GM12873 (cell line): ENCODE measurements at regions not wholly inside any gene's neighbourhood (a gene's known extent, or its start where the extent isn't known, plus 50 kb on each side); places are given as distances from the start of the nearest gene placed in this dataset.

Source experiments
- TF ChIP-seq, protein P1 (sequence below): IDR thresholded peaks from 2 replicates; pipeline ENCODE4 v1.5.1; 2012; ENCODE audit warnings: low read depth, mild to moderate bottlenecking, moderate library complexity, low read length, control low read depth; ENCODE audit not compliant: insufficient read depth; ENCODE audit errors: missing control alignments

DNA sequence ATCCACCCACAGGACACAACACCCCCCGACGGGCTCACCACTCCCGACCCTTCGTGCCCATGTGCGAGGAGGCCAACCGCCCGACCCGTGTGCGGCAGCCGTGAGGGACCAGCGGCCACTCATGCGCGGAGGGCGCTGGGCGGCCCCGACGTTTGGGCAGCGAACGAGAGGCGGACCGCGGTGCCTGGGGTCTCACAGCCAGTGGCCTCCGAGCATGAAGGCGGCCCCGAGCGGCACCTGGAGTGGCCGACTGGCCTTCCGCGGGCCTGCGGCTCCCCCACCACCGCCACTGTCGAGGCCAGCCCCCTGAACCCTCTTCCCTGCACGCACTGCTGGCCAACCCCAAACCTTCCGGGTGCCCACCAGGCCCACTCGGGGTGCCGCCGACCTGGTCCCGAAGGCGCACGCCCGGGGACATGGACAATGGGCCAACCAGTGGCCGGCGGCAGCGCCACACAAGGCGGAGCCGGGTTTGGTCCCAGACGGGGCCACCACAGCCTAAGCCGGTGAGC is 4274.9 kb upstream of the OR11H1 start:
- TF ChIP-seq, protein P1, sequence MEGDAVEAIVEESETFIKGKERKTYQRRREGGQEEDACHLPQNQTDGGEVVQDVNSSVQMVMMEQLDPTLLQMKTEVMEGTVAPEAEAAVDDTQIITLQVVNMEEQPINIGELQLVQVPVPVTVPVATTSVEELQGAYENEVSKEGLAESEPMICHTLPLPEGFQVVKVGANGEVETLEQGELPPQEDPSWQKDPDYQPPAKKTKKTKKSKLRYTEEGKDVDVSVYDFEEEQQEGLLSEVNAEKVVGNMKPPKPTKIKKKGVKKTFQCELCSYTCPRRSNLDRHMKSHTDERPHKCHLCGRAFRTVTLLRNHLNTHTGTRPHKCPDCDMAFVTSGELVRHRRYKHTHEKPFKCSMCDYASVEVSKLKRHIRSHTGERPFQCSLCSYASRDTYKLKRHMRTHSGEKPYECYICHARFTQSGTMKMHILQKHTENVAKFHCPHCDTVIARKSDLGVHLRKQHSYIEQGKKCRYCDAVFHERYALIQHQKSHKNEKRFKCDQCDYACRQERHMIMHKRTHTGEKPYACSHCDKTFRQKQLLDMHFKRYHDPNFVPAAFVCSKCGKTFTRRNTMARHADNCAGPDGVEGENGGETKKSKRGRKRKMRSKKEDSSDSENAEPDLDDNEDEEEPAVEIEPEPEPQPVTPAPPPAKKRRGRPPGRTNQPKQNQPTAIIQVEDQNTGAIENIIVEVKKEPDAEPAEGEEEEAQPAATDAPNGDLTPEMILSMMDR = no peak

DNA sequence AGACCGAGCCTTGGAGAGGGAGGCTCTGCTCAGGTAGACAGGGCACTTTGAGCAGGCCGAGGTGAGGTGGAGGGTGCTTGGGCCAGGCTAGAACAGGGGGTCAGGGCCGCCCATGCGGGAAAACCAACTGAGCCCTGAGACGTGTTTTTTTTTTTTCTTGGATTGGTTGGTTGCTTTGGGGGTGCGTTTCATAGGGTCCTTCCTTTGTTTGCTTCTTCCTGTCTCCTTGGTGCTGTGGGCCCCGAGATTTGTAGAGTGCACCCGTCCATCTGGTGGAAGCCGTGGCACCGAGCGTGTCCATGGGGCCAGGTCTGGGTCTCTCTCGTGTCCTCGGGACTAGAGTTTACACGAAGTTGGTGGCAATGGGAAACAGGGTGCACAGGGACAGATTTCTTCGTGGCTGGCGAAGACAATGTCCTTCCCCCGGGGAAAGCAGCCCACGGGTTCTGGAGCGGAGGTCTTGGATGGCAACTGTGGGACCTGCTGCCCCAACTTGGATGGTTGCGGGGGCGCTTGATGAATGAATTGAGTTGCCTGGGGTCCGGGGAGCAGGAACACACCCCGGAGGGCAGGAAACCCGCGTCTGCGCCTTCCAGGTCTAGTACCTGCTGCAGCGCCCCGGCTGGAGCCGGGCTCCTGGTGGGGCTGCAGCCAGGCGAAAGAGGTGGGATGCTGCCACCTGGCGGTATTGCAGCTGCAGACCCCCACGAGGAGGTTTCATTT is 4242.7 kb upstream of the OR11H1 start:
- TF ChIP-seq, protein P1 = peak; percentile 24

DNA sequence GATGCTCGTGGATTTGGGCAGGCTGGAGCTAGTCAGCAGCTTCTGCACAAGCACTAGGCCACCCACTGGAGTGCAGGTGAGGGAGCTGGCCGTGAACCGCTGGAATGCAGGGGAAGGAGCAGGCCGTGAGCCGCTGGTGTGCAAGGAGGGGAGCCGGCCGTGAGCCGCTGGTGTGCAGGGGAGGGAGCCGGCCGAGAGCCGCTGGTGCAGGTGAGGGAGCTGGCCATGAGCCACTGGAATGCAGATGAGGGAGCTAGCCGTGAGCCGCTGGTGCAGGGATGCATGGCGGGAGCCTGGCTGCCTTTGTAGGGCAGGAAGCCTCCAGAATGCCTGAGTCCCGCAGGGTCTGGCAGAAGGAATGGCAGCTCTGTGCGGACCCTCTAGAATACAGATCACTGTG is 4220.0 kb upstream of the OR11H1 start:
- TF ChIP-seq, protein P1 = no peak

DNA sequence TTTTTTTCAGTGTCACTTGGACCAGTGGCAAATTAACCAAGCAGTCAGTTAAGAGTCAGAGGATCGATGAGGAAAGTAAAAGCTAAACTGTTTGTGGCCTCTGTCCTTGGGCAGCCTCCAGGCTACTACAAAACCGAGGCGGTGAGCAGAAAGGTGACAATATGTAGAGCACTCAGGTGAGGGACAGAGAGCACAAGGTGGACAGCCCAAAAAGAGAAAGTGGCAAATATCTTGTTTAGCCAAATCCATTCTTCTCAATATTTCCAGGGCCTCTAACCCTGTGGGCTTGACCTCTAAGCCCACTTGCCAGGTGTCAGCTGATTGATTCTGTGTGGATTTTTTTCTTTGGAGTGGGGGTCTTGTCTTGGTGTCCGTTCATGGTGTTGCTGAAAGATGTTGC is 4202.2 kb upstream of the OR11H1 start:
- TF ChIP-seq, protein P1 = no peak

DNA sequence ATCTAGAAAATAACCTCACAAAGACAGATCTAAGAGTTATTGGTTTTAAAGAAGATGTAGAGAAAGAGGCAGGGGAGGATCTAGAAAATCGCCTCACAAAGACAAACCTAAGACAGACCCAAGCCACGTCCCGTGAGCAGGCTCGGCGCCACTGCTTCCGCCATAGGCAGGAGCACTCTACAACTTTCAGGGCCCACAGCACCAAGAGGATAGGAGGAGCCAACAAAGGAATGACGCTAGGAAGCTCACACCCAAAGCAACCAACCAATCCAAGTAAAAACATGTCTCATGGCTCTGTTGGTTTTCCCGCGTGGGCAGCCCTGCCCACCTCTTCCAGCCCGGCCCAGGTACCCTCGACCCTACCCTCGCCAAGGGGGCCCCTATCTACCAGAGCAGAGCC is 4167.4 kb upstream of the OR11H1 start:
- TF ChIP-seq, protein P1 = no peak
